ENCODE measurements at regions not wholly inside any gene's neighbourhood (a gene's known extent, or its start where the extent isn't known, plus 50 kb on each side); places are given as distances from the start of the nearest gene placed in this dataset.

- CTCF ChIA-PET = no interaction called here
- ATAC-seq = no peak
- peaks cover 11% of the 10 kb centered on the region; the same call in 2 of the 3 replicates for H3K4me1 ChIP-seq
- H3K9me3 ChIP-seq = no peaks in the 10 kb centered on the region
- H3K4me2 ChIP-seq = no peak overlapping the region
- FAIRE-seq = no peak
- TF ChIP-seq NR3C1 (IDR thresholded peaks at IDR 0.05) (no peak), CTCF (IDR thresholded peaks at IDR 0.05) (no peak), ATOH8 (CRISPR knock-in tag; IDR thresholded peaks at IDR 0.05; ENCODE audit: low read depth) (no peak), RAD21 (conservative IDR thresholded peaks at IDR 0.05 in 1 of 2, IDR thresholded peaks at IDR 0.05 in 1 of 2) (no peak), NPAS2 (CRISPR knock-in tag; IDR thresholded peaks at IDR 0.05; ENCODE audit: borderline replicate concordance) (no peak), FOSB (CRISPR knock-in tag; IDR thresholded peaks at IDR 0.05) (no peak), EHF (CRISPR knock-in tag; IDR thresholded peaks at IDR 0.05) (no peak), HOXA7 (CRISPR knock-in tag; IDR thresholded peaks at IDR 0.05) (no peak), REST (IDR thresholded peaks at IDR 0.05) (no peak), HMGXB4 (CRISPR knock-in tag; IDR thresholded peaks at IDR 0.05; ENCODE audit: borderline replicate concordance) (no peak), HEYL (CRISPR knock-in tag; IDR thresholded peaks at IDR 0.05) (no peak)
- H3K27ac ChIP-seq = no peak overlapping the region
- no peak overlapping the region for H3K4me3 ChIP-seq
- 93% methylated on average over 1 of the region's 1 CpG for WGBS (ENCODE audit: missing lambda C conversion rate)
- POLR2A ChIA-PET = no interaction called here
- DNase-seq (ENCODE audit: low read depth in 1 of 2, low spot score in 1 of 2) = no peak
Observed at GRCh38 chr1:67626861-67627235, 58.2 kb upstream of the GADD45A start.

GRCh38 chr1:67627336-67627735 lies 57.7 kb upstream of the GADD45A start:
- ChIA-PET POLR2A (no interaction called here), CTCF (no interaction called here)
- ATAC-seq (no peak), DNase-seq (ENCODE audit: low read depth in 1 of 2, low spot score in 1 of 2) (no peak), FAIRE-seq (no peak)
- H3K4me3 ChIP-seq = no peak overlapping the region
- H3K4me2 ChIP-seq = no peak overlapping the region
- 90% methylated on average over 3 of the region's 3 CpGs for WGBS (ENCODE audit: missing lambda C conversion rate)
- peaks cover 11% of the 10 kb centered on the region; the same call in 2 of the 3 replicates for H3K4me1 ChIP-seq
- TF ChIP-seq EHMT2 (IDR thresholded peaks at IDR 0.05; ENCODE audit: low read depth) (no peak), BHLHE40 (IDR thresholded peaks at IDR 0.05; ENCODE audit: low read depth, low read length) (no peak), SMC3 (IDR thresholded peaks at IDR 0.05) (no peak), NPAS2 (CRISPR knock-in tag; IDR thresholded peaks at IDR 0.05; ENCODE audit: borderline replicate concordance) (no peak), RCOR1 (IDR thresholded peaks at IDR 0.05; ENCODE audit: low read depth, low read length) (no peak), NFE2L2 (conservative IDR thresholded peaks at IDR 0.05; ENCODE audit: low read length) (no peak)
- H3K27ac ChIP-seq = no peak overlapping the region
- no peaks in the 10 kb centered on the region for H3K9me3 ChIP-seq
